Natural killer cell (primary cell): ENCODE measurements at regions not wholly inside any gene's neighbourhood (a gene's known extent, or its start where the extent isn't known, plus 50 kb on each side); places are given as distances from the start of the nearest gene placed in this dataset.

ENCODE experiments used
- ATAC-seq, 3 donors: fragments of 150-1000 bp in 2 of 3; fragments of 200-7000 bp in 1 of 3; cut with Tn5 transposase; 1 replicate in 1 of 3; 2 replicates in 2 of 3; pipeline ENCODE4 v1.10.0; 2021; ENCODE audit warnings: mild to moderate bottlenecking in 2 of 3, moderate library complexity in 2 of 3
- DNase-seq, 2 donors: peaks; one replicate each; pipeline versions ENCODE4 v3.0.0 to v3.0.0-alpha.2; 2013 to 2021; ENCODE audit warnings: mixed read lengths in 1 of 2
- H3K27ac ChIP-seq: one replicate; pipeline ENCODE4 v1.5.1; 2013; ENCODE audit warnings: mild to moderate bottlenecking, low read length
- H3K27me3 ChIP-seq: one replicate; pipeline ENCODE4 v1.6.1; 2013; ENCODE audit warnings: low read length; ENCODE audit not compliant: control insufficient read depth, insufficient read depth
- H3K36me3 ChIP-seq: one replicate; pipeline ENCODE4 v1.6.1; 2013; ENCODE audit warnings: low read length; ENCODE audit not compliant: control insufficient read depth, insufficient read depth
- H3K4me1 ChIP-seq: one replicate; pipeline ENCODE4 v1.6.1; 2013; ENCODE audit warnings: low read length; ENCODE audit not compliant: control insufficient read depth, insufficient read depth
- H3K4me3 ChIP-seq: one replicate; pipeline ENCODE4 v1.5.1; 2013; ENCODE audit warnings: low read length
- H3K9me3 ChIP-seq: one replicate; pipeline ENCODE4 v1.6.1; 2013; ENCODE audit warnings: low read length; ENCODE audit not compliant: control insufficient read depth, insufficient read depth
- H3K27ac Mint-ChIP-seq, 2 donors: one replicate each; pipeline ENCODE4 v1.8.0; 2022; ENCODE audit warnings: mild to moderate bottlenecking in 2 of 2, mixed read lengths in 2 of 2, moderate library complexity in 1 of 2
- H3K27me3 Mint-ChIP-seq, 2 donors: one replicate each; pipeline ENCODE4 v1.8.0; 2022; ENCODE audit warnings: low read depth in 2 of 2, mixed read lengths in 2 of 2
- H3K36me3 Mint-ChIP-seq: one replicate; pipeline ENCODE4 v1.8.0; 2022; ENCODE audit warnings: mixed read lengths
- H3K4me1 Mint-ChIP-seq, 2 donors: one replicate each; pipeline ENCODE4 v1.8.0; 2022; ENCODE audit warnings: mixed read lengths in 2 of 2
- H3K4me3 Mint-ChIP-seq: one replicate; pipeline ENCODE4 v1.8.0; 2022; ENCODE audit warnings: mild to moderate bottlenecking, moderate library complexity, mixed read lengths
- H3K9me3 Mint-ChIP-seq, 2 donors: one replicate each; pipeline ENCODE4 v1.8.0; 2022; ENCODE audit warnings: mixed read lengths in 2 of 2
- CTCF ChIP-seq: fragments of 200-600 bp; IDR thresholded peaks from one replicate; pipeline ENCODE4 v1.8.0; 2022; ENCODE audit warnings: antibody characterized with exemption
- WGBS: methylation state at CpG from one replicate; pipeline ENCODE4 v1.1.7; 2013; ENCODE audit warnings: missing lambda C conversion rate; ENCODE audit not compliant: insufficient coverage; 5-methylcytosine and 5-hydroxymethylcytosine counted together
- intact Hi-C: fragments of 100-400 bp; cut with micrococcal nuclease; formaldehyde crosslinking; loops from one replicate; pipeline ENCODE4 v1.14.2; 2022

- Histone ChIP-seq H3K36me3 (no peaks in the 10 kb centered on the region), H3K9me3 (no peaks in the 10 kb centered on the region), H3K4me3 (no peak overlapping the region), H3K27me3 (peaks cover 7% of the 10 kb centered on the region), H3K4me1 (no peaks in the 10 kb centered on the region), H3K27ac (no peak overlapping the region)
- peaks cover 0 to 3% of the 10 kb centered on the region in 2 donors for H3K9me3 Mint-ChIP-seq
- no peak overlapping the region for H3K4me3 Mint-ChIP-seq
- H3K36me3 Mint-ChIP-seq = no peaks in the 10 kb centered on the region
- intact Hi-C loops = no loop called here
- H3K27ac Mint-ChIP-seq = no peak overlapping the region
- DNase-seq (no peak), ATAC-seq (no peak)
- no peaks in the 10 kb centered on the region for H3K4me1 Mint-ChIP-seq
- no peak for TF ChIP-seq CTCF
- H3K27me3 Mint-ChIP-seq = peaks cover 16 to 18% of the 10 kb centered on the region in 2 donors
- WGBS = 90% methylated on average over 4 of the region's 4 CpGs
Measured at GRCh38 chr10:120260456-120260855, 196.6 kb upstream of the PLPP4 start.

- Mint-ChIP-seq H3K27me3 (peaks cover 11 to 16% of the 10 kb centered on the region in 2 donors), H3K9me3 (no peaks in the 10 kb centered on the region), H3K4me3 (no peak overlapping the region), H3K27ac (no peak overlapping the region), H3K4me1 (no peaks in the 10 kb centered on the region), H3K36me3 (no peaks in the 10 kb centered on the region)
- Histone ChIP-seq H3K4me3 (no peak overlapping the region), H3K27me3 (peaks cover 7% of the 10 kb centered on the region), H3K4me1 (no peaks in the 10 kb centered on the region), H3K27ac (no peak overlapping the region), H3K9me3 (no peaks in the 10 kb centered on the region), H3K36me3 (no peaks in the 10 kb centered on the region)
- WGBS = 60% methylated on average over 1 of the region's 1 CpG
- no peak for TF ChIP-seq CTCF
- ATAC-seq (no peak), DNase-seq (no peak)
- intact Hi-C loops = no loop called here
Measured at GRCh38 chr10:120262857-120263547, 194.0 kb upstream of the PLPP4 start.

- TF ChIP-seq CTCF = no peak
- Histone ChIP-seq H3K4me3 (no peak overlapping the region), H3K36me3 (no peaks in the 10 kb centered on the region), H3K4me1 (no peaks in the 10 kb centered on the region), H3K27me3 (peaks cover 7% of the 10 kb centered on the region), H3K9me3 (no peaks in the 10 kb centered on the region), H3K27ac (no peak overlapping the region)
- no peak overlapping the region for H3K4me3 Mint-ChIP-seq
- no peaks in the 10 kb centered on the region for H3K9me3 Mint-ChIP-seq
- no peak overlapping the region for H3K27ac Mint-ChIP-seq
- ATAC-seq (no peak), DNase-seq (no peak)
- no peaks in the 10 kb centered on the region for H3K4me1 Mint-ChIP-seq
- WGBS = 100% methylated on average over 2 of the region's 3 CpGs
- peaks cover 11% of the 10 kb centered on the region in 2 donors for H3K27me3 Mint-ChIP-seq
- intact Hi-C loops = no loop called here
- H3K36me3 Mint-ChIP-seq = no peaks in the 10 kb centered on the region
Measured at GRCh38 chr10:120266022-120266421, 191.0 kb upstream of the PLPP4 start.

GRCh38 chr10:120270906-120271305, 186.1 kb upstream of the PLPP4 start:
- no peak for ATAC-seq
- no peak for TF ChIP-seq CTCF
- Mint-ChIP-seq H3K27ac (no peak overlapping the region), H3K36me3 (no peaks in the 10 kb centered on the region), H3K4me3 (no peak overlapping the region), H3K27me3 (peaks cover 7 to 14% of the 10 kb centered on the region in 2 donors), H3K9me3 (no peaks in the 10 kb centered on the region), H3K4me1 (no peaks in the 10 kb centered on the region)
- Histone ChIP-seq H3K27me3 (no peaks in the 10 kb centered on the region), H3K4me3 (no peak overlapping the region), H3K9me3 (no peaks in the 10 kb centered on the region), H3K4me1 (no peaks in the 10 kb centered on the region), H3K36me3 (no peaks in the 10 kb centered on the region), H3K27ac (no peak overlapping the region)
- DNase-seq = no peak
- intact Hi-C loops = no loop called here
- WGBS = 67% methylated on average over 1 of the region's 1 CpG
